Activated CD4-positive, alpha-beta T cell treated with anti-CD3 and anti-CD28 coated beads for 24 hours (primary cell): ENCODE measurements at regions not wholly inside any gene's neighbourhood (a gene's known extent, or its start where the extent isn't known, plus 50 kb on each side); places are given as distances from the start of the nearest gene placed in this dataset.

ENCODE experiments used
- DNase-seq, 2 donors: peaks; one replicate each; pipeline ENCODE4 v3.0.0-alpha.2; 2020; ENCODE audit warnings: low read depth in 2 of 2

DNA sequence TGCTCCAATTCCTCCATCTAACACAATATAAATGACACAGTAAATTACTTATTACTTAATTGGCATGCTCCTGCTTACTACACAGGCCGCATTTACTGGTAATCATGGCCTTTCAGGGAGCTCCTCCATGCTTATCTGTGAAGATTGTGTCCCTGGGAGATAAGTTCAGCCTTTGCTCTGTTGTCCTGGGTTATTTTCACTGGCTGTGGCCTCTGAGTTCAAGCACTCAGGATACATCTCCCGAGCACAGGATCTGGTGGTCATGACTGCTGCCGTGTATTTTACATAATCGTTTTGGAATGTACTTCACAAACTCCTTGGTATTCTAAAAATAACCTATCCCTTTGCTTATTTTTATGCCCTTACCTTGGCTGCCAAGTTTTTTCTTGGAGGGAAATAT, 215.7 kb downstream of the ICE1 start:
- no peak for DNase-seq

- no peak for DNase-seq
Measured at GRCh38 chr5:5637173-5637572, 214.7 kb downstream of the ICE1 start.

GRCh38 chr5:5634817-5635216, 212.3 kb downstream of the ICE1 start:
- no peak for DNase-seq

- no peak for DNase-seq
Measured at GRCh38 chr5:5633579-5633978, 211.1 kb downstream of the ICE1 start.

GRCh38 chr5:5632678-5633077, 210.2 kb downstream of the ICE1 start:
- no peak for DNase-seq

GRCh38 chr5:5629607-5629978, 207.1 kb downstream of the ICE1 start:
- DNase-seq, result no peak

DNA sequence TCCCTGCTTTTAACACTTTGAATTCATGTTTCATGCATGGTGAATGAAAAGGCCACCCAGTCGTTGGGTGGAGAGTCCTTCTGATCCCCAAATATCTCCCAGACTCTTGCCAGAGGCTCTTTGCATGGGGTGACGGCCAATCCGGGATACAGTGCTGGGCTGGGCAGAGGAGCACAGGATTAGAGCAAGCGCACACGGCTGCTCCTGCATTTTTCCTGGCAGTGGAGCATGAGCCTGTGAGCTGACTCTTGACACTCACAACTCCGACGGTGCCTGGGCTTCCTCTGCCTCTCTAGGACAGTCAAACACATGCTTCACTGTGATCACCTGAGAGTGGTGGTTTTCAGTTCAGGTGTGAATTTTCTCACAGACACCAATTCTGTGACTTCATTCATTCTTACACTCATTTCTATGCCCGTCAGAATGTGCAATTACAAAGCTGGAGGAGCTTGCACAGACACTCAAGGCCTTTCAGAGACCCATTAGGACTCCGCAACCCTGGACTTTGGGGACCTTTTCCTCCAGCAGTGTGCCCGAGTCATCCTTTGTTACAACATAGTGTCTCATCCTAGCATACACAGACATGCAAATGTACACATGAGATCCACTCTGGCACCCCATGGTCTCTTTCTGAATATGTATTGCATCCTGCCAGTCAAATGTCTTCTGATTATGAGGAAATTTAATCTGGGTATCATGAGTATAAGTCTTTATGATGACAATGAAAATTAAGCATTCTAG, 206.6 kb downstream of the ICE1 start:
- DNase-seq, result no peak

DNA sequence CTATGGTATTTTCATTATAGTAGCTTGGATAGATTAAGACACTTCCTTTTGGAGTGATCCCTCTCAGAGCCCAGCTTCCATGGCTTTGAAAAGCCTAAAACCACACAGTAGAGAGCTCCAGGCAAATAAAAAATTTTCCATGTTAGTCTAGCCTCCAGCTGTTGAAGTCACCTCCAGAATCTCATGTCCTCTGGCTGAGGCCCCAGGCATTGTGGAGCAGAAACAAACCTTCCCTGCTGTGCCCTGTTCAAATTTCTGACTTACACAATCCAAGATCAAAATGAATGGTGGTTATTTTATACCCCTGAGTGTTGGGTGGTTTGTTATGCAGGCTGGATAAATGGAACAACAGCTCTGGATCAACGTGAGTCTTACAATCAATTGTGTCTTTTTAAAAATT, 203.9 kb downstream of the ICE1 start:
- DNase-seq, result no peak

DNA sequence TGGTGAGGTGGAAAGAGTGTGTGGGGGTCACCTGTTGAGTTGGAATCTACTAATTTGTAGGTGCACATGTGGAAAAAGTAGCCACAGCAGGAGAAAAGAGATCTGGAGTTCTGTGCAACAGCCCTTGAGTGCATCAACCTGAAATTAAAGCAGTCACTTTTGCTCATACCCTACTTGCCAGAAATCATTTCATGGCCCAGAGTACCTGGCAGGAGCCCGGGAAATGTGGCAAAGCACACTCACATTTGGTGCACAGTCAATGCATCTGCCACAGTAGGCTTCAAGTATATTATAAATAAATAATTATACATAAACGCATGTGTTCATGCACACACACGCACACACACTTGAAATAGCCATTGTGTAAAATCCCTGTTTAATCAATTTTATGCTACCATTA, 203.0 kb downstream of the ICE1 start:
- DNase-seq, result no peak

- no peak for DNase-seq
Measured at GRCh38 chr5:5623397-5623796, 200.9 kb downstream of the ICE1 start.

DNA sequence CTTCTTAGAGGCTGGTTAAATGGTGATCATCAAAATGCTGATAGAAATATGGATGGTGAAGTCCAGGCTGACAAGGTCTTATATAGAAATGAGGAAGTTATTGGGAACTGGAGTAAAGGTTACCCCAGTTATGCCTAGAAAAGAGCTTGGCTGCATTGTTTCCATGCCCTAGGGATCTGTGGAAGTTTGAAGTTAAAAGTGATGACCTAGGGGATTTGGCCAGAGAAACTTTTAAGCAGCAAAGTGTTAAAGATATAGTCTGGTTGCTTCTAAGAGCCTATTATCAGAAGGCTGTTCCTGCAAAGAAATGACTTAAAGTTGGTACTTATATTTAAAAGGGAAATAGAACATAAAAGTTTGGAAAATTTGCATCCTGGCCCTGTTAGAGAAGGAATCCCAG, 200.3 kb downstream of the ICE1 start:
- DNase-seq, result no peak

DNA sequence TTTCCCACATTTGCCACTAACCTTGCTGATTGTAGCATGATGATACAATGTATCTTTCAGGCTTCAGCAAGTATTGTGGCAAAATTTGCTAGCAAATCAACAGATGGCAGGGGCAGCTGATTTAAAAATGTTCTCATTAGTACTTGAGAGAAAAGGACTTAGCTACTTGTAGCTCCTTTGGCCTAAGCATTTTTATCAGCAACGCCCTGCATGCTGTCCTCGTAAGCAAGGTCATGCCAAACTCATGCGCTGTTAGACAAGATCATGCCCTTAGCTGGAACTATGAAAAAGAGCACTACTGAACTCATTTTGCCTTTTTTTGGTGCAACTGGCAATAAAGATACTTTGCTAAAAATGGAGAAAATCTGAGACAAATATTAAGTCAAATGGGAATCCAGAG, 197.1 kb downstream of the ICE1 start:
- DNase-seq, result no peak

DNA sequence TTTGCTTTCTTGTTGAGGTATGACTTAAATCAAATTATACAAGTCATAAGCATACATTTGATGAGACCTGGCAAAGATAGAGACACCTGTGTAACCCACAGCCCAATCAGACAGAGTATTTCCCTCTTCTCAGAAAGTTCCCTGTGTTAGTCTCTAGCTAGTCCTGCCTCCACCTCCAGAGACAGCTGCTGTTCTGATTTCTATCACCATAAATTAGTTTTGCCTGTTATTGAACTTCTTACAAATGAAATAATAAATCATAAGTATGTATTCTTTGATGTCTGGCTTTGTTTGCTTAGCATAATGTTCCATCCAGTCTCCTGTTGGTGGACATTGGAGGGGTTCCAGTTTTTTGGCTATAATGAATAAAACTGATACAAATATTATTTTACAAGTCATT, 194.5 kb downstream of the ICE1 start:
- no peak for DNase-seq

- no peak for DNase-seq
Measured at GRCh38 chr5:5616247-5616895, 193.9 kb downstream of the ICE1 start.

GRCh38 chr5:5615569-5615968, 193.1 kb downstream of the ICE1 start:
- no peak for DNase-seq

- DNase-seq, result no peak
Measured at GRCh38 chr5:5613261-5613990, 190.9 kb downstream of the ICE1 start.

DNA sequence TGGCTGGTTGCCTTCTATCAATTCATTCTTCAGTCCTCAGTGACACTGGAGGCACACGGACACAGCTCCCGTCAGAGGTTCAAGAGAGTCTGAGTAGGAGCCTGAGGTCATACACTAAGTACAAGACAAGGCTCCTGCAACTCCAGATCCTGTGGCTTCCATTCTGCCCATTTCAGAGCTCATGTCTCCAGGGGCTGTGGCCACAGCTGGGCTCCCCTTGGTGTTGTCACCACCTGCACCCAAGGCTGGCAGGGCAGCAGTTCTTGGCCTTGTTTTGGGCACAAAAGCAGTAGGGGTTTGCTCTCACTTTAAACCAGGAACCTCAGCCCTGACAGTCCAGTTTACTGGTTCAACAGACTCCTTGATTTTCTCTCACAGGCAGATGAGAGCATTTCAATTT, 189.6 kb downstream of the ICE1 start:
- no peak for DNase-seq

DNA sequence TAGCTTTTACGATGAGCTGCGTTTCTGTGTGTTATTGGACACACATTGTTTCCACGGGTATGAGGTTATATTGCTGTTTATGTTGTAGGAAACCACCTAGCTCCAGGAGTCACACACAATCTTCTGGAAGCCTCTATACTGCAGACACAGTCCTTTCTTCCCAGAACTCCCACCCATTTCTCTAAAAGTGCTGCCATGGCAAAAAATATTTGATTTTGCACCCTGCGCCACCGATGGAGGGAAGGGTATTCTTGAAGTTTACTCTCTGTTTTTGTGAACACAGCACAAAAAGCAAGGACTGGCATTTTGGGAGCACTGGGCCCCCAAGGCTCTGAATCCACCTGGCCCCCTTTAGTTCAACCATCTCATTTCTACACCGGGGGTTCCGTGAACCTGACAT, 187.5 kb downstream of the ICE1 start:
- no peak for DNase-seq

DNA sequence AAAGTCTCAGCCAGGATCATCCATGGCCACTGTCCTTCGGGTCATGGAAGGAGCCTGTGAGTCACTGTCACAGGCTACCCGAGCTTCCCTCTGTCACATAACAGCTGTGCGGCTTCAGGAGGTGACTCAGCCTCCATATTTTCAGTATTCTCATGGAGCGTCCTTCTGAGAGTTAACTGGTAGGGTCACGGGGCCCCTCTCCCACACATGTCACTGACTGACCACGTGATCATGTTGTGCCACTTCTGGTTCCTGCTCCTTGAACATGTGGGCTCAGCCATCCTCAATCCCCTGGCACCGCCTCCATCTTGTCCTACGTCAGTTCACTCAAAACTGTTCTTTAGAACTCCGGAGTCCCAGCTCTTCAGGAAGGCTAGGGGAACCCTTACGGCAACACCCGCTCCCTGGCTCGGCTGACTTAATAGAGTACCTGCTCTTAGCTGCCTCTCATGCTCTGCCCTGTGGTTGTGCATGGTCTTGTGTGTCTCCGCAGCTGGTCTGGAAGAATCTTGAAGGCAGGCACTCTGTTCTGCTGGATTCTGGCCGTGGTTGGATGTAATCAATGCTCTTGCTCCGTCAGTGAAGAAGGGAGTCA, 182.8 kb downstream of the ICE1 start:
- no peak for DNase-seq

DNA sequence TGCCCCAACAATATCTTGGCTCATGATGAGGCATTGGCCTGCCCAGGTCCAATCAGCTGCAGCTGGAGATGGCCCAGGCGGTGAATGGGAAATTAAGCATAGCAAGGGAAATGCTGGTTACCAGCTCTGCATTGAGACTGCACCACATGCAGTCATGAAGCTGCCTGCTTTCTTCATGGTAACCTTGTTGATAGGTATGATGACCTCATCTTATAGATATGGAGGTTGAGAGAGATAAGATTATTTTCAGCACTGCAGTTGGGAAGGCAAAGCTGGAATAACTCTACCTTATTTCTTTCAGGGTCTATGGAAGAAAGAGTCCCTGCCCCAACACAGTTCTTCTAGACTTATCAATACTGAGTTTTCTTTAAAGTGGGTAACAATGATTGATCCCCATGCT, 180.1 kb downstream of the ICE1 start:
- DNase-seq, result no peak

DNA sequence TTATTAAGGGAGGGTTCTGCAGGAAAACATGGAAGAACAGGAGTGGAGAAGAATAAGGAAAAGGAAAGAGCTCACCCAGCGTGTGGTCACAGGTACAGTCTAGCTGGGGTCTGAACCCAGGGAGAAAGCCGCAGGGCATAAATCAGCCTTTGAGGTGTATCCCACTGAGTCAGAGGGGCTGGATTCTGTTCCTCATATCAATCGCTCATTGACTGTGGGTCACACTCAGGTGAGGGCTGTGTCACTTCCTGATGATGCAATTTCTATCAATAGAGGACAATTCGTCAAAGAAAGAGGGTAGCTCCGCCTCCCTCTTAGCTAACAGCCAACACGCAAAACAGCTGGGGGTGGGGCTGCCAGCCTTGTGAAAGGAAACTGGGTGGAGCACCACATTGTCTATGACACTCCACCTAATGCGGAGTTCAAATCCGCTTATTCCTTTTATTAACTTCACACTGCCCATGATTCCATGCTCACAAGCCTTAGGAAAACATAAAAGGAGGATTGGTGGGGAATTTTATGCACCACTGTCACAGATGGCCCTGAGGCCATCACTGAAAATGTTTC, 176.2 kb downstream of the ICE1 start:
- no peak for DNase-seq

- DNase-seq, result no peak
Measured at GRCh38 chr5:5593391-5593790, 170.9 kb downstream of the ICE1 start.
